ENCODE measurements at regions not wholly inside any gene's neighbourhood (a gene's known extent, or its start where the extent isn't known, plus 50 kb on each side); places are given as distances from the start of the nearest gene placed in this dataset.

GRCh38 chr13:82867284-82867683 is 1015.0 kb downstream of the SLITRK1 start:
- ATAC-seq, result no peak
- RAD21 ChIA-PET (ENCODE audit: unreplicated experiment), result interaction anchor here (0.6 kb wide), 1 partner anchor 286 kb away, joined by 3 read pairs; no protein-coding TSS in a partner anchor

More at GRCh38 chr13:82867284-82867683, 1015.0 kb downstream of the SLITRK1 start:
- ChIA-PET SMC1A (ENCODE audit: uncharacterized antibody, unreplicated experiment) (no interaction called here), CTCF (interaction anchor here (1.1 kb wide), 1 partner anchor 13 kb away, joined by 3 read pairs; no protein-coding TSS in a partner anchor), POLR2A (interaction anchor here (0.6 kb wide), 1 partner anchor 1656 kb away, joined by 3 read pairs; no protein-coding TSS in a partner anchor)
- WGBS (ENCODE audit: insufficient coverage, insufficient replicate concordance, low lambda C conversion rate, missing lambda C conversion rate), result 27% methylated on average over 2 of the region's 2 CpGs
- TF ChIP-seq NBN (IDR thresholded peaks at IDR 0.05) (no peak), NR2C2 (IDR thresholded peaks at IDR 0.05; ENCODE audit: borderline replicate concordance, control insufficient read depth, insufficient read length, low read depth) (no peak), CHD1 (IDR thresholded peaks at IDR 0.05; ENCODE audit: low read depth, low read length) (no peak)
- TF ChIP-seq, protein P1, sequence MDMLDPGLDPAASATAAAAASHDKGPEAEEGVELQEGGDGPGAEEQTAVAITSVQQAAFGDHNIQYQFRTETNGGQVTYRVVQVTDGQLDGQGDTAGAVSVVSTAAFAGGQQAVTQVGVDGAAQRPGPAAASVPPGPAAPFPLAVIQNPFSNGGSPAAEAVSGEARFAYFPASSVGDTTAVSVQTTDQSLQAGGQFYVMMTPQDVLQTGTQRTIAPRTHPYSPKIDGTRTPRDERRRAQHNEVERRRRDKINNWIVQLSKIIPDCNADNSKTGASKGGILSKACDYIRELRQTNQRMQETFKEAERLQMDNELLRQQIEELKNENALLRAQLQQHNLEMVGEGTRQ (IDR thresholded peaks at IDR 0.05; ENCODE audit: borderline replicate concordance, low read depth, low read length), result no peak
- TF ChIP-seq, protein P2, sequence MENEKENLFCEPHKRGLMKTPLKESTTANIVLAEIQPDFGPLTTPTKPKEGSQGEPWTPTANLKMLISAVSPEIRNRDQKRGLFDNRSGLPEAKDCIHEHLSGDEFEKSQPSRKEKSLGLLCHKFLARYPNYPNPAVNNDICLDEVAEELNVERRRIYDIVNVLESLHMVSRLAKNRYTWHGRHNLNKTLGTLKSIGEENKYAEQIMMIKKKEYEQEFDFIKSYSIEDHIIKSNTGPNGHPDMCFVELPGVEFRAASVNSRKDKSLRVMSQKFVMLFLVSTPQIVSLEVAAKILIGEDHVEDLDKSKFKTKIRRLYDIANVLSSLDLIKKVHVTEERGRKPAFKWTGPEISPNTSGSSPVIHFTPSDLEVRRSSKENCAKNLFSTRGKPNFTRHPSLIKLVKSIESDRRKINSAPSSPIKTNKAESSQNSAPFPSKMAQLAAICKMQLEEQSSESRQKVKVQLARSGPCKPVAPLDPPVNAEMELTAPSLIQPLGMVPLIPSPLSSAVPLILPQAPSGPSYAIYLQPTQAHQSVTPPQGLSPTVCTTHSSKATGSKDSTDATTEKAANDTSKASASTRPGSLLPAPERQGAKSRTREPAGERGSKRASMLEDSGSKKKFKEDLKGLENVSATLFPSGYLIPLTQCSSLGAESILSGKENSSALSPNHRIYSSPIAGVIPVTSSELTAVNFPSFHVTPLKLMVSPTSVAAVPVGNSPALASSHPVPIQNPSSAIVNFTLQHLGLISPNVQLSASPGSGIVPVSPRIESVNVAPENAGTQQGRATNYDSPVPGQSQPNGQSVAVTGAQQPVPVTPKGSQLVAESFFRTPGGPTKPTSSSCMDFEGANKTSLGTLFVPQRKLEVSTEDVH (IDR thresholded peaks at IDR 0.05; ENCODE audit: low read depth, partially characterized antibody), result no peak
- BruUV-seq (replicated peaks), result no TSS peak
- Histone ChIP-seq H3K27ac (ENCODE audit: control insufficient read depth, insufficient read depth) (no peak overlapping the region), H3K4me2 (ENCODE audit: control insufficient read depth, insufficient read depth) (no peak overlapping the region), H3K9ac (ENCODE audit: control insufficient read depth, insufficient read depth, low read length) (no peak overlapping the region), H3K27me3 (replicated peaks in 1 of 2; ENCODE audit: control insufficient read depth in 2 of 2, insufficient read depth in 2 of 2, low read length in 1 of 2) (no peaks in the 10 kb centered on the region), H3K79me2 (ENCODE audit: control insufficient read depth, insufficient read depth, low read length) (no peaks in the 10 kb centered on the region), H2AFZ (ENCODE audit: control insufficient read depth, low read depth, low read length) (no peak overlapping the region), H3K36me3 (ENCODE audit: control insufficient read depth in 2 of 2, insufficient read depth in 2 of 2, low read length in 1 of 2) (no peaks in the 10 kb centered on the region), H4K20me1 (ENCODE audit: control insufficient read depth, insufficient read depth) (no peaks in the 10 kb centered on the region), H3K4me3 (no peak overlapping the region), H3K9me3 (replicated peaks; ENCODE audit: control insufficient read depth, insufficient read depth, low read length) (no peaks in the 10 kb centered on the region), H3K4me1 (ENCODE audit: control insufficient read depth, insufficient read depth, low read length) (no peaks in the 10 kb centered on the region)
- FAIRE-seq, result no peak
- in situ Hi-C loops (cut with MboI), result no loop called here
- no peak for DNase-seq (ENCODE audit: low read depth, low spot score)
- intact Hi-C loops (cut with micrococcal nuclease; ENCODE audit: unreplicated experiment), result no loop called here

Measured in GM12878 (cell line).